ELF-1 (cell line): ENCODE measurements at regions not wholly inside any gene's neighbourhood (a gene's known extent, or its start where the extent isn't known, plus 50 kb on each side); places are given as distances from the start of the nearest gene placed in this dataset.
"Not testable (repeated sequence)": the region's sequence is repeated elsewhere in the genome, so short reads cannot be mapped to it uniquely, and the experiment has no call there.

Source experiments
- DNase-seq: peaks from one replicate; pipeline ENCODE4 v3.0.0-alpha.2; 2016; ENCODE audit warnings: low read depth, low spot score

- DNase-seq, result no peak
Observed at GRCh38 chr9:95732802-95733688, 142.4 kb upstream of the ERCC6L2 start.

DNA sequence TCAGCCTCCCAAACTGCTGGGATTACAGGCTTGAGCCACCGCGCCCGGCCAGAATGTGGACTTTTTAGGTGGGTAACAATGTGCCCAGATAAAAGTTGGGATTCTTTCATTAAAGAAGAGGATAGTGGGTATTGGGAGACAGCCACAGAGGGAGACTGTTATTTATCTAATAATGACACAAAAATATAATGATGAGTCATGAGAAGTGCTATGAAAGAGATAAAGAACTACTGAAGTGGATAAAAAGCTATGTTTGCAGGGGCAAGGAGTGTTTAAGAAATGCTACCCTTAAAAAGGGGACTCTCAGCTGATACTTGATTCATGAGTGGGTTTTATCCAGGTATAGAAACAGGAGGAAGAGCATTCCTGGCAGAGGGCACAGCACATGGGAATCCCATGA lies 143.6 kb upstream of the ERCC6L2 start:
- DNase-seq, result no peak

GRCh38 chr9:95729669-95730368 lies 145.7 kb upstream of the ERCC6L2 start:
- no peak for DNase-seq

GRCh38 chr9:95729046-95729445 lies 146.4 kb upstream of the ERCC6L2 start:
- no peak for DNase-seq

- DNase-seq, result no peak
Observed at GRCh38 chr9:95727947-95728520, 147.5 kb upstream of the ERCC6L2 start.

DNA sequence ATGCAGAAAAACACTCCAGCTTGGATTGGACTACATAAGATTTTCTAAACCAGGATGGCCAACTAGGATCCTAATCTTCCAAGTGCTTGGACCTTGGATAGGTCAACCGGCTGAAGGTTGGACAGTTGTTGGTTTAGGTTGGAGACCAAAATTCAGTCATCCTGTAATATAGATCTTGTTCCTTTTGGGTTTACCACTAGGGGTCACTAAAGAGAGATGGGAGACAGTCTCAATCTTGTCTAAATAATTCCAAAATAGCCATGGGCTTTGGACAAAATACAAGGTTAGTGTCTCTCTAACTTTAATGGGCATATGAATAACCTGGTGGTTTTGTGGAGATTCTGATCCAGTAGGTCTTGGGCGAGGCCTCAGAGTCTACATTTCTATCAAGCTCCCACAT lies 148.7 kb upstream of the ERCC6L2 start:
- no peak for DNase-seq

DNA sequence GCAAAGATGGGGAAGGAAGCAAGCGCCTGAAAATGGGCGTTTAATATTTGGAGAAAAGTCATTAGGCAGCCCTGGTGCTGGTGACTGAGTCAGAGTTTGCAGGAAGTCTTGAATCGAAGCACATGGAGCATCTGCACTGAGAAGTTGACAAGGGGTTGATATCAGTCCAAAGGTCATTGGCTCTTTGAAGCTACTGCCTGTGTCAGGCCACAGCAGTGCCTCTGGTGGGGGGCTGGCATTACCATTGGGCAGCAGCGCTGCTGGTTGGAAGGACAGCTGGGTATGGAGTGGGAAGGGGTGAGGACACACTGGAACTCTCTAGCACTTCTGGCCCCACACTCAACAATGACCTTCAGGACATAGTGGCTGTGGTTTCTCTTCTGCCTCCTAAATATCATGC lies 150.4 kb upstream of the ERCC6L2 start:
- DNase-seq, result no peak

DNA sequence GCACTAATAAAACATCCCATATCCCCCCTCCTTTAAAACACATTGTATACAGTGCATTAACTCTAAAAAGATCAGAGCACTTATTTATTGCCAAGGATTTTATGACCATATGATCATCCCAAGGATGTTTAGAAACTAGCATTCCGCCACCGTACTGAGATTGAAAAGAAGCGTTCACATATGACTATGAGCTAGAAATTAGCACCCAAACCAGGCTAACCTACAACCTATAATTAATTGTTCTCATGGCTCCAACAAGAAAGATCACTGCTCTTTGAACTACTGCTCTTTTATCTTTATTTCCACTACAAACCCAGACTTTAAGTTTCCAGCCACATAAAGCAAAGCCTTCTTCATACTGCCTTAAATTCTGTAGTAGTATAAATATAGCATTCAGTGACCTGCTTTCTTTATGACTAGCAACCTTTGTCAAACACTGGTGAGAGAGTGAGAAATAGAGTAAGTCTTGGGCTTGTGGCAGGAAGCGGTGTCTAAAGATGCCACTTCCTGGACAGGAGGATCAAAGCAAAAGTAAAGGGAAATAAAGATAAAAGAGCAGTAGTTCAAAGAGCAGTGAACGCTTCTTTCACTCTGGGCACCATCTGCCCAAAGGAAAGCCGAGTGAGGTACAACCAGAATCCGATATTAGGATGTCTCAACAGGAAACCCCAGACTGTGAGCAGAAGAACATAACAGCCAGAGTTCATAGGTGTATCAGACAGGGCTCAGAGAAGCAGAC lies 151.1 kb upstream of the ERCC6L2 start:
- no peak for DNase-seq

DNA sequence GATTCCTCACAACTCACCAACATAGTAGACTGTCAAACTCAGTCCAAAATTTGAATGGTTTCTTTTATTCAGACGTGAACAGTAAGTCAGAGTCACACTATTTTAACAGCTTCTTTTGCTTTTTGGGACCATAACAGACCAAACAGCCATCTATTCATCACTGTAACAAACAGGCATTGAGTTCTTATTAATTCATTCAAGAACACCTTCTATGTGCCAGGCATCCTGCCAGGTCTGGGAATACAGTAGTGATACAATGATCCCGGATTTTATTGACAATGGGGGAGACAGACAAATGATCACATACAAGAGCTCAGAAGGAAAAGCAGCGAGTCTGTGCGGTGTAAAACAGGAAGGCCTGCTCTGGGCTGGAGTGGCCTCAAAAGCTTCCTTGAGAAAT lies 153.3 kb upstream of the ERCC6L2 start:
- no peak for DNase-seq

DNA sequence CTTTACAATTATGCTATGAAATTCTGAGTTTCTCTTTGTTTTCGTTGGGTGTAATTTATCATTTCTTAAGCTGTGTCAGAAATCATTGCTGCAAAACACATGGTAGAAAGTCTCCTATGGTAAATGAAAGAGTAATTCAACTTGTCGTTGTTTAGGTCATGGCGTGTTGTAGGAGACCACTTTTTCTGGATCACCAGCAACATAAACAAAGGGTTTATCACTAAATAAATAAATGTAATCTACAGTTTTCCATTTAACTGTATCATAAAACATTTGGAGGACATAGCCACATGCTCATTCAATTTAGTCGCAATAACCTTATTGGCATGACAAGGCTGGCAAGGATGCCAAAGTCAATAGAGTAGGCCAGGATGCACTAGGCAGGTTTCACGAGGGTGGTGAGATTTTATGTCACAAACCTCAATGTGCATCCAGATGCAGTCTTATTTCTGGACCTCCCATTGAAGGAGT lies 154.4 kb upstream of the ERCC6L2 start:
- no peak for DNase-seq

- no peak for DNase-seq
Observed at GRCh38 chr9:95720496-95720895, 155.0 kb upstream of the ERCC6L2 start.

- DNase-seq, result no peak
Observed at GRCh38 chr9:95719354-95719753, 156.1 kb upstream of the ERCC6L2 start.

DNA sequence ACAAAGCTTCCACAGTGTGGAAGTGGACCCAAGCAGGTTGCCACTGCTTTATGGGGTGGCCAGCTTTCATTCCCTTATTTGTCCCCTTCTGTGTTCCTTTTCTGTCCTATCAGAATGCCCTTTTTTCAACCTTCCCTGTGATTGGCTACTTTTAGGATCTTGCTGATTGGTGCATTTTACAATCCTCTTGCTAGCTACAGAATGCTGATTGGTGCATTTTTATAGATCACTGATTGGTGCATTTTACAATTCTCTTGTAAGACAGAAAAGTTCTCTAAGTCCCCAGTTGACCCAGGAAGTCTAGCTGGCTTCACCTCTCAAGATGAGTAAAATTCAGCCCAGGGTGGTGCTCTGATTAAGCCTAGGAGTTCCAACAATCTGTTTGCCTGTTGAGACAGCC lies 157.2 kb upstream of the ERCC6L2 start:
- no peak for DNase-seq

GRCh38 chr9:95715868-95716435 lies 159.5 kb upstream of the ERCC6L2 start:
- DNase-seq, result no peak

DNA sequence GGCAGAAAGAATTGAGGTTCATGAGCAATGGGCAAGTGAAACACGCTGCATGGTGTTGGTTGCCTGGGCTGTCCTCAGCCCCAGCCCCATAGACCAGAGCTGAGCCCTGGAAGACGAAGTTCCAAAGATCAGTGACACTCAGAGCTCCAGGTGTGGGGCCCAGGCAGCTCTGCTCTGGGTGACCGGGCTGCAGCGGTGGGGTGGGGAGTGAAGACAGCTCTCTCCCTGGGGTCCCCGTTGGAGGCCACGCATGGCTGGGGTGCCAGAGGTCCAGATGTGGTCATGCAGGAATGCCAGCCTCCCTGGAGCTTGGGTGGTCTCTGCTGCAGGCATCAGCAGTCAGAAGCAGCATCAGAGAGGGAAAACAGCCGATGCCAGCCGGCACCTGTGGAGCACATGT lies 165.0 kb upstream of the ERCC6L2 start:
- no peak for DNase-seq

DNA sequence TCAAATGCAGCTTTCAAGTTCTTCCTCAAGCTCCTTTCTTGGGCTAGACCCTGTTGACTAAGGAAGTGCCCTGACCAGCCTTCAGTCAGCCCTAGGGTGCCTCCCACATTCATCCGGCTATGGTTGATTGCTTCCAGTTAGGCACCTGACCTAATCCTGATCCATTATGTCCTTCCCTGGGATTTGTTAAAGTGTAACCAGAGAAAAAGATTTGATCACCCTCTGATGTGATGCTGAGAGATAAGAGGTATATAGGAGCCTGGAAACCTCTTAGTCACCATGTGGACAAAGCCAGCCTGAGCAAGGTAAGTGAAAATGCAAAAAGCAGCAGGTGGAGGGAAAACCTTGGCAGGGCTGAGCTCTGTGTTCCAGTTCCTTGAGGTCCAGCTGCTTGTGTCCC lies 178.8 kb upstream of the ERCC6L2 start:
- DNase-seq, result no peak

- DNase-seq, result no peak
Observed at GRCh38 chr9:95691435-95691834, 174.7 kb upstream of the PTCH1 start.

- DNase-seq, result no peak
Observed at GRCh38 chr9:95689669-95690068, 172.9 kb upstream of the PTCH1 start.

DNA sequence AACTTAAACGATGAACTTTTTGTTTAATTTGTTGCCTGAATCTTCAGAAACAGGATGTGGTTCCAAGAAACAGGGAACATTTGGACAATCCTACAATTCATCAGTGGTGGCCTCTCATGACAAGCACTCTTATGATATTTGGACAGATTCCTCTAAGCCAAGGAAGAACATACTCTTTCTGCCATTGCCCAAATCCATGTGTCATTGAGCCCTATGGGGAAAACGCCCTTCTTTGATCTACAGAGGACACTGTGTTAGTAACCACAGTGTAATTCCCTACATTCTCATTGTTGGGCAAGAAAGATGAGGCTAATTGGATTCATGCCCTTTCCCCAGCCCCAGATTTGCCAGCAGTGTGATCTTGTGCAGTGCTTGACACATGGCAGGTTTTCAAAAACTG lies 167.7 kb upstream of the PTCH1 start:
- no peak for DNase-seq

GRCh38 chr9:95680306-95680705 lies 163.5 kb upstream of the PTCH1 start:
- not testable (repeated sequence) for DNase-seq

GRCh38 chr9:95679874-95680273 lies 163.1 kb upstream of the PTCH1 start:
- DNase-seq, result no peak

DNA sequence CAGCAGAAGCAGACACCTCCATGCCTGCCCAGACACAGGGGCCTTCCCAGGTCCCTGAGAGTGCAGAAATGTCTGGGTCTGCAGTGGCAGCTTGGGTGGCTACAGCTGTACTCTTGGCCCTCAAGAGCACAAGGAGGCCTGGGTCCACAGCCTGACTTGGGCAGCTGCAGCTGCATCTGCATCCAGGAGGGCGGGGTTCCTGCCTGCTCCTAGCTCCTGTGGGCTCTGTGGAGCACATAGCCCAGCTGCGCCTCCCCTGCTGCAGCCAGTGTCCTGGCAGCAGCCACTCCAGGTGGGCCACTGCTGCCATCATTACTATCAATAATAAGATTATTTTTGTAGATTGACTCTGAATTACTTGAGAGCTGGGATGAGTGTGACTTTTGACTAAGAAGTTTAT lies 162.0 kb upstream of the PTCH1 start:
- no peak for DNase-seq
